BLaER1 treated with 17β-estradiol and CSF1 and Interleukin-3, amounts not matched to agents 10 nM and 100 nM (cell line): ENCODE measurements at regions not wholly inside any gene's neighbourhood (a gene's known extent, or its start where the extent isn't known, plus 50 kb on each side); places are given as distances from the start of the nearest gene placed in this dataset.
A peak's percentile ranks its signal among the peaks of the same experiment; 100 is the strongest.

ENCODE experiments used
- H3K27ac ChIP-seq, 11 experiments: shearing (Covaris generic); formaldehyde crosslinking; 2 replicates each; pipeline ENCODE4 v1.8.1; 2022
- H3K27me3 ChIP-seq, 11 experiments: shearing (Covaris generic); formaldehyde crosslinking; 2 replicates each; pipeline ENCODE4 v1.8.1; 2022
- H3K36me3 ChIP-seq, 11 experiments: shearing (Covaris generic); formaldehyde crosslinking; 2 replicates each; pipeline ENCODE4 v1.8.1; 2022
- H3K4me1 ChIP-seq, 10 experiments: shearing (Covaris generic); formaldehyde crosslinking; 2 replicates each; pipeline ENCODE4 v1.8.1; 2022
- H3K4me2 ChIP-seq, 11 experiments: shearing (Covaris generic); formaldehyde crosslinking; 2 replicates each; pipeline ENCODE4 v1.8.1; 2022
- H3K4me3 ChIP-seq, 10 experiments: shearing (Covaris generic); formaldehyde crosslinking; 2 replicates each; pipeline ENCODE4 v1.8.1; 2022
- H3K9ac ChIP-seq, 11 experiments: shearing (Covaris generic); formaldehyde crosslinking; 2 replicates each; pipeline ENCODE4 v1.8.1; 2022
- H3K9me3 ChIP-seq, 11 experiments: shearing (Covaris generic); formaldehyde crosslinking; replicated peaks in 1 of 11; 2 replicates each; pipeline ENCODE4 v1.8.1; 2022
- H4K20me1 ChIP-seq, 11 experiments: shearing (Covaris generic); formaldehyde crosslinking; 2 replicates each; pipeline ENCODE4 v1.8.1; 2022
- Cebpa-rat ChIP-seq, 11 experiments: shearing (Covaris generic); IDR thresholded peaks; 2 replicates each; pipeline ENCODE4 v1.8.1; 2022

GRCh38 chr20:39861381-39861780 lies 827.7 kb downstream of the MAFB start:
- TF ChIP-seq Cebpa-rat (IDR thresholded peaks at IDR 0.05): no peak
- Histone ChIP-seq H3K4me2 (no peak overlapping the region), H3K4me3 (no peak overlapping the region), H3K4me1 (0 out of 20 replicates have a peak, but pooled peaks cover 0 to 5% (median 0%) of the 10 kb centered on the region in 10 experiments), H3K9ac (no peak overlapping the region), H3K27me3 (no peaks in the 10 kb centered on the region), H3K9me3 (no peaks in the 10 kb centered on the region), H4K20me1 (no peaks in the 10 kb centered on the region), H3K27ac (no peak overlapping the region), H3K36me3 (no peaks in the 10 kb centered on the region)

- H3K27me3 ChIP-seq: no peaks in the 10 kb centered on the region
These were observed 831.2 kb downstream of the MAFB start for GRCh38 chr20:39857835-39858234.

GRCh38 chr20:39857187-39857586 lies 831.8 kb downstream of the MAFB start:
- no peak for TF ChIP-seq Cebpa-rat (IDR thresholded peaks at IDR 0.05)
- Histone ChIP-seq H3K9me3 (no peaks in the 10 kb centered on the region), H3K36me3 (no peaks in the 10 kb centered on the region), H3K27ac (no peak overlapping the region), H3K4me1 (0 out of 20 replicates have a peak, but pooled peaks cover 0 to 5% (median 0%) of the 10 kb centered on the region in 10 experiments), H4K20me1 (no peaks in the 10 kb centered on the region), H3K27me3 (no peaks in the 10 kb centered on the region), H3K4me3 (no peak overlapping the region), H3K4me2 (no peak overlapping the region), H3K9ac (no peak overlapping the region)

More at GRCh38 chr20:39857835-39858234, 831.2 kb downstream of the MAFB start:
- H3K4me1 ChIP-seq: 0 out of 20 replicates have a peak, but pooled peaks cover 0 to 5% (median 0%) of the 10 kb centered on the region in 10 experiments
- H4K20me1 ChIP-seq: no peaks in the 10 kb centered on the region
- no peak overlapping the region for H3K4me3 ChIP-seq
- H3K4me2 ChIP-seq: no peak overlapping the region
- H3K36me3 ChIP-seq: no peaks in the 10 kb centered on the region
- no peak overlapping the region for H3K27ac ChIP-seq
- H3K9ac ChIP-seq: no peak overlapping the region
- TF ChIP-seq Cebpa-rat (IDR thresholded peaks at IDR 0.05): no peak
- no peaks in the 10 kb centered on the region for H3K9me3 ChIP-seq

GRCh38 chr20:39855799-39856198 lies 833.2 kb downstream of the MAFB start:
- Histone ChIP-seq H3K4me2 (no peak overlapping the region), H3K9ac (no peak overlapping the region), H4K20me1 (no peaks in the 10 kb centered on the region), H3K9me3 (no peaks in the 10 kb centered on the region), H3K36me3 (no peaks in the 10 kb centered on the region), H3K27ac (no peak overlapping the region), H3K27me3 (no peaks in the 10 kb centered on the region), H3K4me3 (no peak overlapping the region), H3K4me1 (peaks cover 0 to 16% (median 0%) of the 10 kb centered on the region in 10 experiments; a peak in 4 of 20 replicates)
- TF ChIP-seq Cebpa-rat (IDR thresholded peaks at IDR 0.05): no peak

GRCh38 chr20:39855056-39855455 lies 834.0 kb downstream of the MAFB start:
- H3K4me2 ChIP-seq: no peak overlapping the region
- H3K9me3 ChIP-seq: no peaks in the 10 kb centered on the region
- no peak overlapping the region for H3K4me3 ChIP-seq
- TF ChIP-seq Cebpa-rat (IDR thresholded peaks at IDR 0.05): no peak
- H4K20me1 ChIP-seq: no peaks in the 10 kb centered on the region
- no peaks in the 10 kb centered on the region for H3K36me3 ChIP-seq
- H3K27me3 ChIP-seq: no peaks in the 10 kb centered on the region
- H3K27ac ChIP-seq: no peak overlapping the region
- H3K4me1 ChIP-seq: peaks cover 0 to 24% (median 0%) of the 10 kb centered on the region in 10 experiments; a peak in 4 of 20 replicates
- no peak overlapping the region for H3K9ac ChIP-seq

- no peak overlapping the region for H3K9ac ChIP-seq
These were observed 835.4 kb downstream of the MAFB start for GRCh38 chr20:39853636-39854035.

GRCh38 chr20:39853050-39853449 lies 836.0 kb downstream of the MAFB start:
- no peaks in the 10 kb centered on the region for H3K27me3 ChIP-seq

More at GRCh38 chr20:39853636-39854035, 835.4 kb downstream of the MAFB start:
- Histone ChIP-seq H3K4me3 (no peak overlapping the region), H3K4me2 (no peak overlapping the region), H3K4me1 (peaks cover 0 to 30% (median 0%) of the 10 kb centered on the region in 10 experiments; a peak in 4 of 20 replicates), H3K9me3 (no peaks in the 10 kb centered on the region), H3K36me3 (no peaks in the 10 kb centered on the region), H3K27me3 (no peaks in the 10 kb centered on the region), H3K27ac (no peak overlapping the region), H4K20me1 (no peaks in the 10 kb centered on the region)
- no peak for TF ChIP-seq Cebpa-rat (IDR thresholded peaks at IDR 0.05)

GRCh38 chr20:39851459-39851858 lies 837.6 kb downstream of the MAFB start:
- no peaks in the 10 kb centered on the region for H4K20me1 ChIP-seq
- peak overlapping the region in 3 of 11 experiments; percentile 9 to 58 (median 42); a peak in 4 of 22 replicates for H3K4me2 ChIP-seq
- no peak for TF ChIP-seq Cebpa-rat (IDR thresholded peaks at IDR 0.05)
- no peaks in the 10 kb centered on the region for H3K36me3 ChIP-seq
- no peak overlapping the region for H3K4me3 ChIP-seq
- no peak overlapping the region for H3K9ac ChIP-seq
- no peaks in the 10 kb centered on the region for H3K9me3 ChIP-seq
- H3K27ac ChIP-seq: no peak overlapping the region; a peak in 1 of 22 replicates
- H3K4me1 ChIP-seq: peaks cover 0 to 25% (median 0%) of the 10 kb centered on the region in 10 experiments; a peak in 4 of 20 replicates
- no peaks in the 10 kb centered on the region for H3K27me3 ChIP-seq

More at GRCh38 chr20:39853050-39853449, 836.0 kb downstream of the MAFB start:
- Histone ChIP-seq H4K20me1 (no peaks in the 10 kb centered on the region), H3K36me3 (no peaks in the 10 kb centered on the region), H3K9ac (no peak overlapping the region), H3K4me3 (no peak overlapping the region), H3K4me1 (peaks cover 0 to 30% (median 0%) of the 10 kb centered on the region in 10 experiments; a peak in 4 of 20 replicates), H3K27ac (no peak overlapping the region), H3K9me3 (no peaks in the 10 kb centered on the region), H3K4me2 (no peak overlapping the region)
- no peak for TF ChIP-seq Cebpa-rat (IDR thresholded peaks at IDR 0.05)

GRCh38 chr20:39850821-39851330 lies 838.2 kb downstream of the MAFB start:
- H3K9ac ChIP-seq: no peak overlapping the region
- peaks cover 0 to 25% (median 0%) of the 10 kb centered on the region in 10 experiments; a peak in 4 of 20 replicates for H3K4me1 ChIP-seq
- H3K36me3 ChIP-seq: no peaks in the 10 kb centered on the region
- TF ChIP-seq Cebpa-rat (IDR thresholded peaks at IDR 0.05): no peak
- no peak overlapping the region; a peak in 1 of 22 replicates for H3K27ac ChIP-seq
- no peaks in the 10 kb centered on the region for H3K9me3 ChIP-seq
- H3K4me2 ChIP-seq: peak overlapping the region in 3 of 11 experiments; percentile 9 to 58 (median 42); a peak in 4 of 22 replicates
- H3K4me3 ChIP-seq: no peak overlapping the region
- H3K27me3 ChIP-seq: no peaks in the 10 kb centered on the region
- no peaks in the 10 kb centered on the region for H4K20me1 ChIP-seq

- TF ChIP-seq Cebpa-rat (IDR thresholded peaks at IDR 0.05): no peak
- no peak overlapping the region for H3K9ac ChIP-seq
- H3K27me3 ChIP-seq: no peaks in the 10 kb centered on the region
- H3K27ac ChIP-seq: no peak overlapping the region; a peak in 1 of 22 replicates
- no peaks in the 10 kb centered on the region for H3K9me3 ChIP-seq
- H4K20me1 ChIP-seq: no peaks in the 10 kb centered on the region
- H3K36me3 ChIP-seq: no peaks in the 10 kb centered on the region
- peak overlapping the region in 2 of 11 experiments; percentile 42 to 58; a peak in 4 of 22 replicates for H3K4me2 ChIP-seq
- peaks cover 0 to 25% (median 0%) of the 10 kb centered on the region in 10 experiments; a peak in 4 of 20 replicates for H3K4me1 ChIP-seq
- no peak overlapping the region for H3K4me3 ChIP-seq
These were observed 838.8 kb downstream of the MAFB start for GRCh38 chr20:39850246-39850645.
